M059J (cell line): ENCODE measurements at regions not wholly inside any gene's neighbourhood (a gene's known extent, or its start where the extent isn't known, plus 50 kb on each side); places are given as distances from the start of the nearest gene placed in this dataset.
A peak's percentile ranks its signal among the peaks of the same experiment; 100 is the strongest.
"Not testable (repeated sequence)": the region's sequence is repeated elsewhere in the genome, so short reads cannot be mapped to it uniquely, and the experiment has no call there.

Experiments
- DNase-seq: peaks from one replicate; pipeline ENCODE4 v3.0.0-alpha.2; 2012; ENCODE audit warnings: low read depth

- no peak for DNase-seq
Observed at GRCh38 chr5:101212942-101213514, 309.9 kb upstream of the ST8SIA4 start.

DNA sequence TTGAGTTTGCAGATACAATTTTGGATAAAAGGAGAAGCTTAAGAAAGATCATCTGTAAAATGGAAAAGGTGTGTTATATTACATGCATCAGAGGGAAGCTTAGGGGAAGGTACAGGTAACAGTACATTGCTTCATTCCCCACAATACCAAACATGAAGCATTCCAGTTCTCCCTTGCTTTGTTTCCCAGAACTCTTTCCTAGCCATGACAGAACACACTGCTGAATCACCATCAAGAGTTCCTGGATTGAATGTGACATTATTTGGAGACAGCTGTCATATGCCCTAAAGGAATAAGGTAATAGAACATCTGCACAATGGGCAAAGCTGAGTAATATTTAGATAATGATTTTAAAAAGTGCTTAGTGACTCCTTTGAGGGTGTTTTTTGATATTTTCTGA lies 303.5 kb upstream of the ST8SIA4 start:
- DNase-seq, result no peak

- DNase-seq, result not testable (repeated sequence)
Observed at GRCh38 chr5:101205065-101205464, 302.0 kb upstream of the ST8SIA4 start.

- not testable (repeated sequence) for DNase-seq
Observed at GRCh38 chr5:101180365-101180764, 277.3 kb upstream of the ST8SIA4 start.

GRCh38 chr5:101176605-101177004 lies 273.5 kb upstream of the ST8SIA4 start:
- DNase-seq, result no peak

DNA sequence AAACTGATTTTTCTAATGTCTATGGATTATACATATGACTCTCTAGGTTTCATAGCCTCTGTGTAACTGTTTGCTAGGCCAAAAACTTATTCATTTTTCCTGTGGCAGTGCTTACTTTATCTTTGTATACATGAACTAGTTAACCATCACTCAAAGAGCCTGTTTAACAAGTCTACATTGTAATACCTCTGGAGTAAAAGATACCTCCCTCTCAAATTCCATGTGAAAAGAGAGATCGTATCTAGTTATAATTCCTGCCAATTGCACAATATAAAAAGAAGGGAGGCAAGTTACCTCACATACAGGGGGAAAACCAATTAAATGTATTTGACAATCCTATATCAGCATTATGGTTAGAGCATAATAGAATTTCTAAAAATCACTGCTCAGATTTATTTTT lies 271.9 kb upstream of the ST8SIA4 start:
- DNase-seq, result no peak

DNA sequence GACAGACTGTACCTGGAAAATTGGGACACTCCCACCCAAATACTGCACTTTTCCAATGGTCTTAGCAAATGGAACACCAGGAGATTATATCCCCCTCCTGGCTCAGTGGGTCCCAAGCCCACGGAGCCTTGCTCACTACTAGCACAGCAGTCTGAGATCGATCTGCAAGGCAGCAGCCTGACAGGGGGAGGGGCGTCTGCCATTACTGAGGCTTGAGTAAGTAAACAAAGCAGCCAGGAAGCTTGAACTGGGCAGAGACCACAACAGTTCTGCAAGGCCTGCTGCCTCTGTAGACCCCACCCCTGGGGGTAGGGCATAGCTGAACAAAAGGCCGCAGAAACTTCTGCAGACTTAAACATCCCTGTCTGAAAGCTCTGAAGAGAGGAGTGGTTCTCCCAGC lies 260.0 kb upstream of the ST8SIA4 start:
- no peak for DNase-seq

GRCh38 chr5:101160002-101160401 lies 256.9 kb upstream of the ST8SIA4 start:
- no peak for DNase-seq

DNA sequence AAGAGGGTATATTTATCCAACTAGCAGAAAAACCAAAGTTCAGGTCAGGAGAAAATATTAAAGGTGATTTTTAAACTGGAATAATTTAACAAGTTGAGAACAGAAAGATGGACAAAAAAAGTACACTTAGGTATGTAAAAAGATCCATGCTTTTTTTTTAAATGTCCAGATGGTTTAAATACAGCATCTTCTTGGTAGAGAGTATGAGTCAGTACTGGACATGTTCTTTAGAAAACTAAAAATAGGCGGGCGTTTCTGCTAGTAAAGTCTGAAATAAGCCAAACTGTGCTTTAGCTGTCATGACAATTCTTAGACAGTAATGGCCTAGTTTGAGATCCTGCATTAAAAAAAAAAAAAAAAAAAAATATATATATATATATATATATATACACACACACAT lies 255.9 kb upstream of the ST8SIA4 start:
- no peak for DNase-seq

DNA sequence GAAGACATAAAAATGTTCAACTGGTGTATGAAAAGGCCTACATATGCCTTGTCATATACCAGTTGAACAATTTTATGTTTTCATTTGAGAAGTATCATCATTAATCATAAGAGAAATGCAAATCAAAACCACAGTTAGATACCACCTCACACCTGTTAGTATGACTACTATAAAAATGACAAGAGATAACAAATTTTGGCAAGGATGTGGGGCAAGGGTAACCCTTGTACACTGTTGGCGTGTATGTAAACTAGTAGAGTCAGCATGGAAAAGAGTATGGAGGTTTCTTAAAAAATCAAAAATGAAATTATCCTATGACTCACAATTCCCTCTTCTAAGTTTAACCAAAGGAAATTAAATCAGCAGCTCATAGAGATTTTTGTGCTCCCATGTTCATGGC lies 250.4 kb upstream of the ST8SIA4 start:
- DNase-seq, result no peak

DNA sequence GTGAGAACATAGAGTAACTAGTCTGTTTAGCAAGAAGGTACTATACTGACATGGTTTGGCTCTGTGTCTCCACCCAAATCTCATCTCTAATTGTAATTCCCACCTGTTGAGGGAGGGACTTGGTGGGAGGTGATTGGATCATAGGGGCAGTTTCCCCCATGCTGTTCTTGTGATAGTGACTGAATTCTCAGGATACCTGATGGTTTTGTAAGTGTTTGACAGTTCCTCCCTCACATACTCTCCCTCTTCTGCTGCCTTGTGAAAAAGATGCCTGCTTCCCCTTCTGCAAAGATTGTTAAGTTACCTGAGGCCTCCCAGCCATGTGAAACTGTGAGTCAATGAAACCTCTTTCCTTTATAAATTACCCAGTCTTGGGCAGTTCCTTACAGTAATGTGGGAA lies 240.4 kb upstream of the ST8SIA4 start:
- DNase-seq, result no peak

GRCh38 chr5:101142102-101142501 lies 239.0 kb upstream of the ST8SIA4 start:
- DNase-seq, result peak; percentile 12

DNA sequence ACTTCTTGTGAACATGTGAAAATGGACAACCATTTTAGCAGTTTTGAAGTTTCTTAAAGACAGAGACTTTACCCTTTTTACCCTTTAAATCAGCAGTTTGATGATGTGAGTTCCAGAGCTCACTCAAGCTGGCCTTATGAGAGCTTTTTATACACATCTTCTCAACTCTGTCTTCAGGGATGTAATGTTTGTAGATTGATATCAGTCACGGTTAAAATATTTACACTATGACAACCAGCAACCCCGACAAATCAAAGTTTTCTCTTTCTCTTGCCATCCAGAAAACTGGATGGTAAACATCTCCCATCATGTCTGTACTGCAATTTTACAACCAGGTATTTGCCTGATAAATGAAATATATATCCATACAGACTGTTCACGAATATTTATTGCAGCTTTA lies 233.4 kb upstream of the ST8SIA4 start:
- no peak for DNase-seq

DNA sequence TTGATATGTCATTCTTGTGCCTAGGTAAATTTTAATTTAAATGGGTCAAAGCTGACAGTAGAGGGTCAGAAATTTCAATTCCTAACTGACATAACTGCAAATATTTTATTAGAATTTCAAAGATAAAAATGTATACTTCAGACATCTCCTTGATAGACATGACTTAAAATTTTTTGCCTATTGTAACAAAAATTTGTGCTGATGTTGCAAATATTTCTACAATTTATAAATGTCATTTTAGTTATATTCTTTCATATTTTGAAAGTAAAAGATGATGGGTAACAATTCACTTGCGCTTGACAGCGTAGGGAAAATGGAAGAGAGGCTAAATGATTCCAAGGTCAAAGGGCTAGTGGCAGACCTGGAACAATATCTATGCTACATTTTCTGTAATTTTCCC lies 220.3 kb upstream of the ST8SIA4 start:
- DNase-seq, result no peak

GRCh38 chr5:101112645-101113044 lies 209.6 kb upstream of the ST8SIA4 start:
- no peak for DNase-seq

GRCh38 chr5:101103874-101104273 lies 200.8 kb upstream of the ST8SIA4 start:
- DNase-seq, result no peak

DNA sequence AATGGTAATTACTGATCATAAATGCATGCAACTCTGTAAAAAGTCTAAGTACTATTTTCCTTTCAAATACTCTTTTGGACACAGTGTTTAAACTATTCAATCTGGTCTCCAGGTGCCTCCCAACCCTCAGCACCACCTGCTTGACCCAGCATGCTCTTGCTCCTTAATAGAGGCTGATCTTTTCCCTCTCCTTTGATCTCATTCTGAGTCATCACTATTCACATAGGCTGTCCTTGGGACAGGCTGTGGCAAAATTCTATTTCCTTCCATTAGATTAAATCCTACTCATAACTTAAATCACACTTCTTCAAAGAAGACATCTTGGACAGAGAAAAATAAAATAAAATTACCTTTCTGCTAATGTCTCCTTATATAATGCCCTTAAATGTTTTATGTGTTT lies 199.4 kb upstream of the ST8SIA4 start:
- no peak for DNase-seq

DNA sequence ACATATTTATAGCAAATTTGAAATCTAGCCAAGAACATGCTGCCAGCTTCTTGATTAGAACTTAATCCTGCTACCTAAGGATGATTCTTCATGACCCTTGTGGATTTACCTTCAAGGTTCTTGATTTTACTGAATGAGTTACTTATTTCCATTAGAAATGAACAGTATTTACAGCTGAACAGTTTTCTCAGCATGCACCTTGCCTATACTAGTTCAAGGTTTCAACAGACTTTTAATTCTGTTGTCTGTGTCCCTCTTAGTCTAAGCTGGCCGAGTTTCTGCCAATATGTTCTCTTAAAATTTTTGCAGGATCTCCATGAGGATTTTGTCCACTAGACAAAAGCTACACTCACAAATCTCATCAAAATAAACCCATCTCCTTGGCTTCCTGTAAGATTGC lies 188.8 kb upstream of the ST8SIA4 start:
- DNase-seq, result no peak

- no peak for DNase-seq
Observed at GRCh38 chr5:101084353-101084752, 181.3 kb upstream of the ST8SIA4 start.

- DNase-seq, result no peak
Observed at GRCh38 chr5:101080462-101081240, 177.6 kb upstream of the ST8SIA4 start.

DNA sequence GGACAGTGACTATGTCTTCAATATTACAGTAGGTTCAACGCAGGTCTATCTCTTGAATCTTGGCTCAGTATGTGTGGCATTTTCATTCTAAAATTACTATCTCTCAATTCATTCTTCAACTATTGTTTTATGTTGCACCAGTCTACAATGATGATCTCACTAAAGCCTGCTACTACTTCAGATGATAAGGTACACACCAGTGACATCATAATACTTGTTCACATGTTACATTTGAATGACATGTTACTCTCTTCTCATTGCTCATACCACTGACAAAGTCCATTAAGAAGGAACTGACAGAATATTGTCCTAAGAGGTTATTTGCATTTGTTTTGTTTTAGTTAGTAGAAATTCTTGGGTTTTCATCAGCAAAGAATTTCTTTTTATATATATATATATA lies 165.2 kb upstream of the ST8SIA4 start:
- DNase-seq, result no peak

DNA sequence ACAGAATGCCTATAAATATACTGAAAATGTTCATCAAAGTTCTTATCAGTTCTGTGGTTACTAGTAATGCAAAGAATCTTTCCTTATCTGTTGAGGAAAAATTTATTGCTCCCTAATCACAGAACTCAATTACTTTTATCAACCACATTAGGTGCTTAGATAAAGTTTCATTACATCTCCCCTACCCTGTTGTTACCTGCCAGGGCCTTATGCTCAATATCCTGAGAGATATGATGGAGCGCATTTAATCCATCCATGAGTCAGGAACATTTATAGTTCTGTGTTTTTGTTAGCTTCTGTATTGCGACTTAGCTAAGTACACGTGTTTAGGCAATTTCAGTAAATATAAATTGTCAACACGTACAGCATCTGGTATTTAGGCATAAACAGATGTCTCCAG lies 164.3 kb upstream of the ST8SIA4 start:
- no peak for DNase-seq

DNA sequence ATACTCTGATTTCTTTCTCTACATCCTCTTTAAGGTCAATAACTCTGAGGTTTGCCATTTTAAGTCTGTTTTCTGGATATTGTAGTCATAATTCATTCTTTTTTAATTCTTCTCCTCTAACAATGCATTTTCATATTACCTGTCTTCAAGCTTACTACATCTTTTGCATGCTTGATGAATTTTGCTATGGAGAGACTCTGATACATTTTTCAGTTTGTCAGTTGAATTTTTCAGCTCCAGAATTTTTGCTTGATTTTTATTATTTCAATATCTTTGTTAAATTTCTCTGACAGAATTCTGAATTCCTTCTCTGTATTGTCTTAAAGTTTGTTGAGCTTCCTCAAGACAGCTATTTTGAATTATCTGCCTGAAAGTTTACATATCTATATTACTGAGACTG lies 159.8 kb upstream of the ST8SIA4 start:
- DNase-seq, result no peak

GRCh38 chr5:101047181-101047580 lies 144.1 kb upstream of the ST8SIA4 start:
- no peak for DNase-seq
